Daoy (cell line): ENCODE measurements at regions not wholly inside any gene's neighbourhood (a gene's known extent, or its start where the extent isn't known, plus 50 kb on each side); places are given as distances from the start of the nearest gene placed in this dataset.
A peak's percentile ranks its signal among the peaks of the same experiment; 100 is the strongest.

Experiments
- DNase-seq: peaks from one replicate; pipeline ENCODE4 v3.0.0-alpha.2; 2015; ENCODE audit warnings: low read depth

DNA sequence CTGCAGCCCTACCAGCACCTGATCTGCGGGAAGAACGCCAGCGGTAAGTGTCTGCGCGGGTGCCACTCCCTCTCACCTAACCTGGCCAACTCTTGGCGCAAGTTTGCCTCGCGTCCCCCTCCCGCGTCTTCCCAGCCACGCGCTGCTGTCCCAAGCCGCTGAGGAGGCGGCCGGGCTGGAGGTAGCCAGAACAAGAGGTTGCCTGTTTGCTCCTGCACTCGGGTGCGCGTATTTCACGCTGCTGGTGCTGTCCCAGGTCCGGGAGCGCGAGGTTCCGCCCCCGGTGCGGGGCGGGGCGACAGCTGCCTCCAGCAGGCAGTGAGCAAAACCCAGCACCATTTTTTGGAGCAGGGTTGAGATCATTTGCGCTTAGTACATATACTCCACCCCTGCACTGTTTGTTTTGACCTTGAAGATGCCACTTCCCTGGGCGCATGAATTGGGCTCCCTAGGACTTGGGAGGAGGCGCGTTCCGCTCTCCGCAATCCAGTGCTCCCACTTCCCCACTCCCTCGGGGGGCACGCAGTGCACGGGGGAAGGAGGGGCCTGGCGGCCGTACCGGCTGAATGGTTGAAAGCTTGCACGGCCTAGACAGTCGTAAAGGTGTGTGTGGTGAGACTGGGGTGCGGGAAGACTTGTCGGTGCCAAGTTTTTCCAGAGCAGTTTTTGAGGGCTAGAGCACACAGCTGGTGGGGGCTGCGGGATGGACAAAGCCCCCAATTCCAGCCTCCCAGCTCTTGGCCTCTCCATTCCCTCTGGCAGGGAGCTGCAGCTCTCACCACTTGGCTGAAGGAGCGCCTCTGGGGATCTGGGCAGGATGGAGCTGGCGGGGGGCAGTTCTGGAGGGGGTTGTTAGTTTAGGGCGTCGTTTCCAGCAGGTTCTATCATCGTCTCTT lies 226.9 kb upstream of the CRY1 start:
- peak; percentile 87 for DNase-seq

DNA sequence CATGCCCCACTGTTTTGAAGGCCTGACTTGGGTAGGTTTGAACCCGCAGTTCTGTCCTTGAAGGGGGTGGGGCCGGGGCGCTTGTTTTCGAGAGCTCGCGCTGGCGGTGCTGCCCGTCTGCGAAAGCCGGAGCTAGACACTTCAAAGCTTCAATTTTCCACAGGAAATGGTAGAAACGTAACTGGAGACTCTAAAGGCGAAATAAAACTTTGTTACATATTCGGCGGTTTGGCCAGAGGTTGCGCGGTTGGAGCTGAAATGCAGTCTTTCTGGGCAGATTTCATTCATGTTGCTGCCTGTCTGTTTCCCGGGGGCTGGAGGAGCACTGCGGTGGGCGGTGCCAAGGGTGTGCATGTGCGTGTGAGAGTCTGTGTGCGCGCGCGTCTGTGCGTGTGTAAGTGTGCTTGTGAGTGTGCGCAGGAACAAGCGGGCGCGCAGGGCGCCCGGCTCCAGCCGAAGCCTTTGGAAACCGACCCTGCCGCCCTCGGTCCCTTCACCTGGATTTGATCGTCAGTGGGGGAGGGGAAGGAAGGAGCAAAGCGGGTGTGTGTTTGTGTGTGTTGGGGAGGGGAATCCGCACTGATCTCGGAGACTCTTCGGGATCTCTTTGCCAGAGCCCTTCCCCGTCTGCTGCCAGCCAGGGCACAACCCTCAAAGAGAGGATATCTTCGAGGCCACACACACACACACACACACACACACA lies 227.7 kb upstream of the CRY1 start:
- DNase-seq: peak; percentile 69

DNA sequence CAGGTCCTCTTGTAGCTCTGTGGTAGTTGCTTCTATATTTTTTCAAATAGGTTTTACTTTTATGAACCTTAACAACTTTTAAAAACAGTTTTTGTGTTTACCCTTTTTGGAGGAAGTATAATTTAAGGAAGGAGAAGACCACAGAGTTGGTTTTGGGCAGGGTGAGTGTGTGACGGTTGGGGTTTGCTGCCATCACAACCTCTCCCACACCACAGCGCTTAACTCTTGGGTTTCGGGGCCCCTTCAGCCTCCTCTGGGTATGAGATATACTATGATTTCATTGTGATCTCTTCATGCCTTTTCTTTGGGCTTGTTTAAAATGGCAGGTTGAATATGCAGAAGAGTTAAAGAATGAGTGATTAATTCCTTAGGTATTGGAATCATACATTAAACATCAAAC lies 228.7 kb upstream of the CRY1 start:
- DNase-seq: no peak

GRCh38 chr12:107325075-107325608 lies 231.8 kb upstream of the CRY1 start:
- DNase-seq: no peak

DNA sequence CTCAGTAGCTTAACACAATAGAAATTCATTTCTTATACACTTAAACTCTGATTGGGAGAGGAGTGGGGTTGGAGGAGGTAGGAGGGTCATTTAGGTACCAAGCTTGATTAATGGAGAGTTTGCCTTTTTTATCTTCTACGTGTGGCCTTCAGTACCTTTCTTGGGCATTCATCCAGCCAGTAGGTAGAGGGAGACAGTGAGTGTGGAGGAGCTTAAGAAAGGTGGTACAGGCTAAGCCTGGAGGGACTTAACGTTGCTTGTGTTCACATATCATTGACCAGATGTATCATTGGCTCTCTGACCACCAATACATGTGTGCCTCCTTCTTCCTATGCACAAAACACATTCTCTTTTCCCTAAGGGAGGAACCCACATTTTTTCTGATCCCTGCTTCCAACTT lies 232.9 kb upstream of the CRY1 start:
- DNase-seq: no peak

DNA sequence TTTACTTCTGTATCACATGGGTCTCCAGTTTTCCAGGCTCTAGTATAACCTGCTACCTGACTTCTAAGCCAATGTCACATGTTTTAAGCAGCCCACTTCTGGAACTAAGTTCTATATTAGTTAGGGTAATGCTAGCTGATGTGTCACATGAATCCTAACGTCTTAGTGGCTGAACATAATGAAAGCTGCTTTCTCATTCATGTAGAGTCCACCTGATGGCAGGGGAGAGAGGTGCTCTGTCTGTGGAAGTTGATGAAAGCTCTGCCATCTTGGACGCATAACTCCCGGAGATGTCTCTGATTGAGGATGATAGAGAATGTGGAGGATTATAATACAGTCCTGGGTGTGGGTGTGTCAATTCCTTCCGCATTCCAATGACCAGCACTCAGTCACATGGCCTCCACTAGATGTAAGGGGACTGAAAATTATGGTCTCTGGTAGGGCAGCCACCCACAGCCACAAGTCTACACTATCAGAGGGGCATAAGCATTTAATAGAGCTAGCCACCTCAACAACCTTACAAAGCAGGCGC lies 234.4 kb upstream of the CRY1 start:
- peak; percentile 23 for DNase-seq

DNA sequence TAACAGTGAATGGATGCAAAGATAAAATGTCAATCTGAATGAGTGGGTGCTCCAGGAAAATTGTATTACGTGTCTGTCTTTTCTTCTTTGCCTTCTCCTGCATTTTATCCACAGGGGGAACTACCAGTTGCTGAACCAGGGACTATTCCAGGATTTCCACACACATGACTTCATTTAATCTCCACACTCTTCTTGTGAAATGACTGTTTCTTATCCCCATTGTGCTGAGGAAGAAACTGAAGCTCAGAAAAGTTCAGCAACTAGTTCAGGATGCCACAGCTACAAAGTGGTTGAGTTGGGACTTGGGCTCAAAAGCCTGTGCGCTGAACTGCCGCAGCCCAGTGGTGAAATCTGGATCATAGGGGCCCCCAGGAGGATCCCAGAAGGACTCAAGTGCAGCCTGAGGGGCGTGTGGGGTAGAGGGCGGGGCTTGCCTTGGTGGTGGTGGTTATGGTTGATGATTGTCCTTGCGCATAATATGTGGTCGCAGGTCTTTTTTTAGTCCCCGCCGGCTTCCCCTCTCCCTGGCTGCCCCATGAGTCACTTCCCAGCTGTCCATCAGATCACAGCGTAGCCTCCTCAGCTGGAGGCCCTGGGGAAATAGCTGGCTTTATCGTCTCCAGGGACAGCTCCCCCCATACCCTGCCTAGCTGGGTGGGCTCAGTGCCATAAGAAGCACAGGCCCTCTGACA lies 235.2 kb upstream of the CRY1 start:
- DNase-seq: peak; percentile 90

DNA sequence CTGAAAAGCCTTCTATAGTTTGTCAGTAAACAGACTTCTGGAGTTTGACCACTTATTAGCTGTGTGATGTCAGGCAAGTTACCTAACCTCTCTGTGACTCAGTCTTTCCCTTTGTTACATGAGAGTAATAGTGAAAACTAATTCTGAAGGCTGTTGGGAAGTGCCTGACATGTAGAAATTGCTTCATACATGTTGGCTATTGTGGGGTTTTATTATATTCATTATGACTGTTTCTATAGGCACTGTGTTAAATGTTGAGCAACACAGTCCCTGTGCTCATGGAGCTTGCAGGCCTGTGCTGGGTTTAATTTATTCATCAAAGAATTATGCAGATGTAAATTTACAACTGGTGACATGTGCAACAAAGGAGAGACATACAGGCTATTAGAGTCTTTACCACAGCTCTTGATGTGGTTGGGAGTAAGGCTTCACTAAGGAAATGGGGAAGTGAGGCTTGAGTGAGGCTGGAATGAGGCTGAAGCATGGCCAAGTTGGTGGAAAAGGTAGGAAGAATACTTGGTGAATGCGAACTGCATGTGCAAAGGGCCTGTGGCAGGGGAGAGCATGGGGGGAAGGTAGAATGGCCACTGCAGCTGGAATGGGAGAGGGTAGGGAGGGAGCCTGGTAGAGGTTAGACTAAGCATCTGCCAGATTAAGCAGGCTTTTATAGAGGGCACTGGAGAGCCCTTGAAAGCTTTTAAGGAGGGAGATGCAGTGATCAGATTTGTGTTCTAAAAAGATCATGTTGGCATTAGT lies 236.4 kb upstream of the CRY1 start:
- peak; percentile 22 for DNase-seq

DNA sequence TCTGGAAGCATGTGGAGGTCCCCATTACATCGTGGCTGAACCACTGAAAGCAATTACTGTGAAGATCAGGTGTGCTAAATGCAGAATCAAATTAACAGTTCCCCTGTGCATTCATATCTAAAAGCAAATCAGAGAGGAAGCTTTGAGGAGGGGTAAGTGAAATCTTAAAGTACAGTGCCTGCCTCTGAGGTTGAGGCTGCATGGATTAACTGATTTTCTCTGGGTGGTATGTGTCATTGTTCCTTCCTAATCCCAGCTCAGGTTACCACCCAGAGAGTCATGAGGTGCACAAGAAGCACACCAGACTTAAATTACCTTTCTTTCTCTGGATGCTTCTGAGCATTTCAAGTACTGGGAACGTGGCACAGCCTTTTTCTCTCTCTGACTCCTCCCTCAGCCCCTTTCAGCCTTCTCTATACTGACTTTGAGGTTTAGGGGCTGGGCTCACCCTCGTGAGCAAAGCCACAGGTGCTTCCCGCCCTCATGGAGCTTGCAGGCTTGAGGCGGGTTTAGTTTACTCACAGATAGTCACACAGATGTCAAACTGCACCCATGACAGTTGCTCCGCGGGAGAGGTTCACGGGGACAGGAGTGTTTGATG lies 237.6 kb upstream of the CRY1 start:
- peak; percentile 52 for DNase-seq

GRCh38 chr12:107331471-107331870 lies 238.1 kb upstream of the CRY1 start:
- DNase-seq: peak; percentile 15

DNA sequence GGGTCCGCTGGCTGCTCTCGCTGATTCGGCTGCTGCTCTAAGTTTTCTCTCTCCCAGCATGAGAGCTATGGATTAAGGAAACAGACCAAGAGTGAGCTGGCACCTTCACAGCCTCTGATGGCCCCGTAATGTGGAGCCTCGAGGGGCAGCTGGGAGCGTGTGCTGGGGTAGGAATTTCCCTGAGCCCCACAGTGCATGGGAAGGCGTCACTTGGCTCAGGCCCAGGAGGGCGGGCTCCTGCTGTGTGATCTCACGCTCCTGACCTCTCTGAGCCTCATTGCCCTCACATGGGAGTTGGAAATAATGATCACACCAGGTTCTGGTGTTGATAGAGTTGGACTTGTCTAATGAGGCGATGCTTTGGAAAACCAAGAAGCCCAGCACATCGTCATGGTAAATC lies 238.6 kb upstream of the CRY1 start:
- peak; percentile 73 for DNase-seq

DNA sequence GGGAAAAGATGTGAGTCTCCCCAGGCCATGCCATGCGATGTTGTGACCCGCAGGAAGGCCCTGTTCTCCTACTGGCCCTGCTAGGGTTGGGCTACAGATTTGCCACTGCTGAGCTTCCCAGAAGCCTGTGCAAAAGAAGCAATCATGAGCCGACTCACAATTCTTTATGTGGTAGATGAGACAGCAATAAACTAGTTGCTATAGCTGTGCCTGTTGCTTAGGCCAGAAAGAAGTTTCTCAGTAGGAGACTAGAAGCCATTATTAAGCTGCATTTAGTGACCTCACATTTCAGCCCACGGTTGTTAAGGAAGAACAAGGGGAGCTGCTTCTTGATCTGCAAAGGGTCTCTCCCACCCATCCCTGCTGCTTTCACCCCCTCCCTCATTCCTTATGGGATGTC lies 239.4 kb upstream of the CRY1 start:
- DNase-seq: no peak

DNA sequence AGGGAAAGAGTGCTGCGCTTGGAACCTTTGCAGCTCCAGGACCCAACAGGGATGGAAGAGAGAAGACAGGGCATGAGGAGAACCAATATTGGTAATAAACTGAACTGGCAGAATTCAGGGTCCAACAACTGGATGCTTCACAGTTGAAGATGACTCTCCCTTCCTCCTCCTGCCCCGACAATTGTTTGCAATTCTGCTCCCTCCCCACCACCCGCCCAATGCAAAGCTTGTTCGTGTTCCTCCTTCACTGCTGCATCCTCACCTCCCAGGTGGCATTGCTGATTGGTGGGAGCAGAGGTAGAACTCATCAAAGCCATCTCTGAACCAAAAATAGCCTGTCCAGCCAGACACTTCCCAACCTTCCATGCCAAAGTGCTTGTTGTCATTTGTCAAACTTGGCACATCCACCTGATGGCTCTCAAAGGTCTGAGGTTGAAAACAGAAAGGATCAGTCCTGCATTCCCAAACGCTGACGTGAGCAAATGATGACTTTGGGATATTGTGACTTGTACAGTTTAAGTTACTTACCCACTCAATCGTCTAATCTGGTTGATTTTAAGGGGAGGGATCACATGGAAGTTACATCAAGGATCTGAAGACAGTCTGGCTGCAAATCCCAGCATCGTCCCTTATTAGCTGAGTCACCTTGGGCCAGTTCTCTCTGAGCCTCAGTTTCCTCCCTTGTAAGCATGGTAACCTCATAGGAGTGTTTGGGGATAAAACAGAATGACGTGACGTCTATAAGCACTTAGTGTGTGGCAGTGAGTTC lies 242.6 kb upstream of the CRY1 start:
- DNase-seq: peak; percentile 73

DNA sequence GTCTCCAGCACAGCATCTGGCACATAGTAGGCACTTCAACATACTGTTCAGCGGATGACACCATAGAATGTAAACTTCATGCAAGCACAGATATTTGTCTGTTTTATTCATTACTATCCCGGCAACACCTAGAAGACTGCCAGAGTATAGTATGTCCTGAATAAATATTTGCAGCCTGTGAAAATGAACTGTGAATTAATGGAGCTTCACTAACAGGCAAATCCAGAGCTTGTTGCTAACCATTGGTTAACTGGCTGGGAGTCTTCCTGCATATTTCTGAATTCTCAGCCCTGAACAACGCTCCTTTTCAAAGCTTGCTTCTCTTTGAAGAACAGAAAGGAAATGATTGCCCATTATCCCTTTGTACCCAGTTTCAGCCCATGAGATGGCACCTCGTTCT lies 243.3 kb upstream of the CRY1 start:
- DNase-seq: no peak

GRCh38 chr12:107337346-107338095 lies 244.2 kb upstream of the CRY1 start:
- peak; percentile 85 for DNase-seq

- no peak for DNase-seq
These were observed 246.1 kb upstream of the CRY1 start for GRCh38 chr12:107339487-107339886.

- no peak for DNase-seq
These were observed 246.6 kb upstream of the CRY1 start for GRCh38 chr12:107339932-107340331.

DNA sequence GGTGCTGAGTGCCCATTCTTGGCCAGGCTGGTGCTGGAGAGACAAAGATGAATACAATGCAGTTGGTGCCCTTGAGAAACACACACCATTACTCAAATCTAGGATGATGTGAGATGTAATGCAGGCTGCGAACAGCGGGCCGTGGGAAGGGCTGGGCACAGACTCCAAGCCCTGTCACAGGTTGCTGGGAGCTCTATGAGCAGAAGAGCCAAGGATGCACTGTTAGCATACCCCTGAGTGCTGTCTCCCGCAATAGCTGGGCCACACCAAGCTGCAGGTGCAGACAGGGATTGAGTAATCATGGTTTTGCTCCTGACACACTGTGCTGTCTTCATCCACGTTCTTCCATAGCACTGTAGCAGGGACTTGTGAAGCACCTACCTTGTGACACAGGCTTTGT lies 247.5 kb upstream of the CRY1 start:
- DNase-seq: no peak

DNA sequence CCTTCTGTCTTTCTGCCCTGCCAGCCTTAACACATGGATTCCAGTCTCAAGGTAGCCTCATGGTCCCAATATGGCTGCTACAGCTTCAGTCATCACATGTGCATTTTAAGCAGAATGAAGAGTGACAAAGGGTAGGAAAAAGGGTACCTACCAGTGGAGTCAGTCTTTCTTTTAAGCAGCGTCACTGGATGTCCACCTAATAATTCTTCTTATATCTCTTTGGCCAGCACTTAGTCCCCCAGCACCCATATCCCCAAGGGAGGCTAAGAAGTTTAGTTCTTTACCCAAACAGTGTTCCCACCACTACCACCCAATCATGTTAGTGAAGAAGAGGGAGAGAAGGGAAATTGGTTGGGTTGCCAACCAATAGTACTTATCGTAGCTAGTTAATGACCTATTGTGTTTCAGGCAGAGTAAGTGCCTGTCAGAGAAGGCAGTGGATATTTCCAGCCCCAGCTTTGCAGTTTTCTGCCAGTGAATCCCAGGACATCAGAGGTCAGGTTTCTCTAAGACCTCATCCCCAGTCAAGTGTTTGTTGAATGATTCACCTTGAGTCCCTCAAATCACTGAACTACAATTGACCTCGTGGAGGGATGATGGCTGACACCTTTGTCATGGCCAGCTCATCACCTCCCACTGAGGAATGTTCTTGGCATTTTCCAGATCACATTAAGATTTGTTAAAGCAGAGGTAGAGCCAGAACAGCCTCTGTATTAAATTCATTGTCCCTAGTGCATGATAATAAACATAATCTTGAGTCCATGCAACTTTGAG lies 250.9 kb upstream of the CRY1 start:
- peak; percentile 95 for DNase-seq
